HUES48 (cell line): ENCODE measurements at regions not wholly inside any gene's neighbourhood (a gene's known extent, or its start where the extent isn't known, plus 50 kb on each side); places are given as distances from the start of the nearest gene placed in this dataset.

Experiments
- H3K27ac ChIP-seq: one replicate; pipeline ENCODE4 v1.7.0; 2013; ENCODE audit warnings: low read depth, low read length, inconsistent platforms
- H3K27me3 ChIP-seq: 2 replicates; pipeline ENCODE4 v1.6.1; 2013; ENCODE audit warnings: mild to moderate bottlenecking, low read length; ENCODE audit not compliant: control insufficient read depth, insufficient read depth
- H3K36me3 ChIP-seq: 2 replicates; pipeline ENCODE4 v1.6.1; 2013; ENCODE audit warnings: low read length; ENCODE audit not compliant: control insufficient read depth, insufficient read depth
- H3K4me1 ChIP-seq: 2 replicates; pipeline ENCODE4 v1.6.1; 2013; ENCODE audit warnings: mild to moderate bottlenecking, low read length; ENCODE audit not compliant: control insufficient read depth, insufficient read depth
- H3K4me3 ChIP-seq: 2 replicates; pipeline ENCODE4 v1.5.1; 2013; ENCODE audit warnings: mild to moderate bottlenecking, low read depth, low read length
- H3K9ac ChIP-seq: 2 replicates; pipeline ENCODE4 v1.6.1; 2013; ENCODE audit warnings: mild to moderate bottlenecking, low read depth, low read length, moderate library complexity
- H3K9me3 ChIP-seq: 2 replicates; pipeline ENCODE4 v1.6.1; 2013; ENCODE audit warnings: low read length; ENCODE audit not compliant: control insufficient read depth, insufficient read depth

DNA sequence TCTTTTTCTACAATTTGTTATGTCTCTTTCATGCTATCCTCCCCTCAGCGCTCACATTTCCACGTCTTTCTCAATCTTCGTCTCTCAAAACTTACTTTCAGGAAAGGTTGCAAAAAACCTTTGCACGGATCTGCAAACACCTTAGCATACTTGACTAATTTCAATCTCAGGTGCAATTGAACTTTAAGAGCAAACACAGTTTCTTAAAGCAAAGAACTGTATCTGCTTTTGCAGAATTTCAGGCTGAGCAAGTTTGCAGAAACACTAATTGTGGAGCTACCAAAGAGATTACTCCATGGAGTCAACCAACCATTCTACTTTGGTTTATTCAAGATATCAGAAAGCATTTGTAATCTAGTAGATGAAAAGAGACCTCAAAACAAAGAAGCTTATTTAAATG is 668.2 kb upstream of the MARCKS start:
- Histone ChIP-seq H3K4me3 (no peak overlapping the region), H3K27me3 (no peaks in the 10 kb centered on the region), H3K27ac (no peak overlapping the region), H3K9ac (no peak overlapping the region), H3K36me3 (no peaks in the 10 kb centered on the region), H3K9me3 (no peaks in the 10 kb centered on the region), H3K4me1 (no peaks in the 10 kb centered on the region)

DNA sequence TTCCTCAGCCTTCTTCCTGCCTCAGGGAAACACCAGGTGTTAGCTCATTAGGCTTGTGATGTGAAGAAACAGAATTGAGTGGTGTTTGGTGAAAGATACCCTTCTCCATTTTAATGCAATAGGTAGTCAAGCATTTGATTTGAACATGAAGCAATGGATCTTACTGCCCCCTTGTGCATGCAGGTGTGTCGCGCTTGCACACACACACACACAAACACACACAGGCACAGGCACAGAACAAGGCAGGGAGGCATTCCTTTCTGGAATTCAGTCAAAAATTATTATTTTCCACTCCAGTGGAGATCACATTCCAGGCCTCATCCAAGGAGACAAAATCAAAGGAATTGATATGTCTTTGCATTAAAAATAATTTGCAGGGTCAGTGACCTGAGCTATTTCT is 667.0 kb upstream of the MARCKS start:
- Histone ChIP-seq H3K27me3 (no peaks in the 10 kb centered on the region), H3K4me3 (no peak overlapping the region), H3K27ac (no peak overlapping the region), H3K4me1 (no peaks in the 10 kb centered on the region), H3K9ac (no peak overlapping the region), H3K9me3 (no peaks in the 10 kb centered on the region), H3K36me3 (no peaks in the 10 kb centered on the region)

GRCh38 chr6:113194090-113194489 is 663.1 kb upstream of the MARCKS start:
- Histone ChIP-seq H3K9ac (no peak overlapping the region), H3K27ac (no peak overlapping the region), H3K4me1 (no peaks in the 10 kb centered on the region), H3K36me3 (no peaks in the 10 kb centered on the region), H3K27me3 (no peaks in the 10 kb centered on the region), H3K9me3 (no peaks in the 10 kb centered on the region), H3K4me3 (no peak overlapping the region)

GRCh38 chr6:113202852-113203714 is 654.1 kb upstream of the MARCKS start:
- H3K4me3 ChIP-seq, result no peak overlapping the region
- H3K9ac ChIP-seq, result no peak overlapping the region
- H3K4me1 ChIP-seq, result no peaks in the 10 kb centered on the region
- no peaks in the 10 kb centered on the region for H3K27me3 ChIP-seq
- no peaks in the 10 kb centered on the region for H3K36me3 ChIP-seq
- no peak overlapping the region for H3K27ac ChIP-seq
- H3K9me3 ChIP-seq, result no peaks in the 10 kb centered on the region

DNA sequence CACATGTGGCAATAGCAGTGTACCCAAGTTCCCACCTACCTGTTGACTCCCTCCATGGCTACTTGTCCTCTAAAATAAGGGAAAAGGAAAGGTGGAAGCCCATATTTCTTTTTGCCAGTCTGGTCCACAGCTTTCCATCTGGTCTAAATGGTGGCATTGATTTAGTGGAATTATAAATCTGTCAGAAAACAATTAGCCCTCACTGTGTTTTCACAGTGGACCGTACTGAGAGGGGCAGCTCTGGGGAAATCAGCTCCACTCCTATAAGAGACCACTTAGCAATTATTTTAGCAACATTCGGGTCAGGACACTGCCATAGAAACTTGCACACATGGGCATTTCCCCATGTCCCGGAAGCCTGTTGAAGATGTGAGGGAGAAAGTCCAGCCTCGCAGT is 653.4 kb upstream of the MARCKS start:
- no peaks in the 10 kb centered on the region for H3K36me3 ChIP-seq
- no peak overlapping the region for H3K27ac ChIP-seq
- no peak overlapping the region for H3K4me3 ChIP-seq
- no peak overlapping the region for H3K9ac ChIP-seq
- H3K9me3 ChIP-seq, result no peaks in the 10 kb centered on the region
- H3K27me3 ChIP-seq, result no peaks in the 10 kb centered on the region
- no peaks in the 10 kb centered on the region for H3K4me1 ChIP-seq

GRCh38 chr6:113205553-113205952 is 651.6 kb upstream of the MARCKS start:
- Histone ChIP-seq H3K27me3 (no peaks in the 10 kb centered on the region), H3K27ac (no peak overlapping the region), H3K9ac (no peak overlapping the region), H3K4me1 (no peaks in the 10 kb centered on the region), H3K4me3 (no peak overlapping the region), H3K36me3 (no peaks in the 10 kb centered on the region), H3K9me3 (no peaks in the 10 kb centered on the region)

DNA sequence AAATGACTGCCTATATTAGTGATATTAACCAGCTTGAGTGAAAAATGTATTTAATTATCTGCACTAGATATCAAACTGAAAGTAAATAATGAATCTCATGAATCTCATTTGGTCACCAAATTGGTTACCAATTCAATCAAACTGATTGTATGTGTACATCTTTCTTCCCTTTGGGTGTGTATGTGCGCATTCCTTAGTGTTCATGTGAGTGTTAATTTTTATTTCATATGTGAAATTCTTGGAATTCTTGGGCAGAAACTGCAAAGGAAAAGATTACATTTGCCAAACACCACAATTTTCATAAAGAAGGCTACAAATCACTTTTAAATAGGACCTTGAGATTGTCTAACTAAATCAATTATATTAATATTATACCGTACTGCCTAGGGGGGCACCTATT is 648.4 kb upstream of the MARCKS start:
- H3K36me3 ChIP-seq, result no peaks in the 10 kb centered on the region
- no peaks in the 10 kb centered on the region for H3K9me3 ChIP-seq
- H3K9ac ChIP-seq, result no peak overlapping the region
- no peak overlapping the region for H3K4me3 ChIP-seq
- H3K4me1 ChIP-seq, result peaks cover 6% of the 10 kb centered on the region; the same call in 1 of the 2 replicates
- no peaks in the 10 kb centered on the region for H3K27me3 ChIP-seq
- H3K27ac ChIP-seq, result no peak overlapping the region

- Histone ChIP-seq H3K36me3 (no peaks in the 10 kb centered on the region), H3K27me3 (no peaks in the 10 kb centered on the region), H3K4me3 (no peak overlapping the region), H3K4me1 (peaks cover 6% of the 10 kb centered on the region; the same call in 1 of the 2 replicates), H3K27ac (no peak overlapping the region), H3K9me3 (no peaks in the 10 kb centered on the region), H3K9ac (no peak overlapping the region)
These were observed 647.8 kb upstream of the MARCKS start for GRCh38 chr6:113209315-113209714.

GRCh38 chr6:113211170-113211569 is 646.0 kb upstream of the MARCKS start:
- no peak overlapping the region for H3K9ac ChIP-seq
- no peak overlapping the region for H3K4me3 ChIP-seq
- no peak overlapping the region for H3K27ac ChIP-seq
- peaks cover 6% of the 10 kb centered on the region; the same call in 1 of the 2 replicates for H3K4me1 ChIP-seq
- H3K27me3 ChIP-seq, result no peaks in the 10 kb centered on the region
- H3K36me3 ChIP-seq, result no peaks in the 10 kb centered on the region
- no peaks in the 10 kb centered on the region for H3K9me3 ChIP-seq

DNA sequence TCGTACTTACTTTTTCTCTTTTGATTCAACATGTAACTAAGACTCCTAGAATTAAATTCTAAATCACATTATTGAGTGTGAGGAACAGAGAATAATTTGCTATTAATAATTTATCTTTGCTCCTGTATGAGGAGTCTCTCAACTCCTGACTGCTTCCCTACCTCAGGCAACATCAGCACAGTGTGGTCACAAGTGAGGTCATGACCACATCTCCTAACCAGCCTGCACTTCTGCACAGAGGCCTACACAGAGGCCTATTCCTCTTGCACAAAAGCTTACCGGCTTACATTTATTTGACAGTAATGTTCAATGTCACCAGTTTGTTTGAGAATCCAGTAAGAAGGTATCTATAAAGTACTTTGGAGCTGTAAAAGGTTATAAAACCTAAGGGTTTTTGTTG is 637.4 kb upstream of the MARCKS start:
- Histone ChIP-seq H3K9ac (no peak overlapping the region), H3K4me3 (no peak overlapping the region), H3K27me3 (no peaks in the 10 kb centered on the region), H3K4me1 (no peaks in the 10 kb centered on the region), H3K9me3 (no peaks in the 10 kb centered on the region), H3K27ac (no peak overlapping the region), H3K36me3 (no peaks in the 10 kb centered on the region)

DNA sequence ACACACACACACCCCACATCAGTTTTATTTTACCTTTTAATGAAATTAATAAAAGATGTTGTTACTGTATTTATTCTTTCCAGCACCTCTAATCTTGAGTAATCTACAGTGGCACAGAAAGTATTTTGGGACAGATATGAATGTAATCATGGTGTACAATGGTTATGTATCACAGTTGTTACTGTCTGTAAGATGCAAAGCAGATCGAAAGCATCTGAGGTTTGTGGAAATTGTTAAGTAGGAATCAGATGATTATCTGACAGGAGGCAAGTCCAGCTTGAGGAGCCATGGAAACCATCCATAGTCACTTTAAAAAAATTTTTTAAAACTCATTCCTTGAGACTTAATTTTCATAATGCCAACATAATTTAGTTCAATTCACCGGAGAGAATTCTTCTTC is 636.3 kb upstream of the MARCKS start:
- no peak overlapping the region for H3K4me3 ChIP-seq
- H3K36me3 ChIP-seq, result no peaks in the 10 kb centered on the region
- no peaks in the 10 kb centered on the region for H3K4me1 ChIP-seq
- no peak overlapping the region for H3K9ac ChIP-seq
- no peaks in the 10 kb centered on the region for H3K9me3 ChIP-seq
- no peaks in the 10 kb centered on the region for H3K27me3 ChIP-seq
- no peak overlapping the region for H3K27ac ChIP-seq
